GM12873 (cell line): ENCODE measurements at regions not wholly inside any gene's neighbourhood (a gene's known extent, or its start where the extent isn't known, plus 50 kb on each side); places are given as distances from the start of the nearest gene placed in this dataset.

ENCODE experiments used
- CTCF ChIP-seq: IDR thresholded peaks from 2 replicates; pipeline ENCODE4 v1.5.1; 2012; ENCODE audit warnings: low read depth, mild to moderate bottlenecking, moderate library complexity, low read length, control low read depth; ENCODE audit not compliant: insufficient read depth; ENCODE audit errors: missing control alignments

GRCh38 chr1:229135773-229136172, 135.1 kb upstream of the RAB4A start:
- TF ChIP-seq CTCF: no peak

- peak; percentile 18 for TF ChIP-seq CTCF
These were observed 134.1 kb upstream of the RAB4A start for GRCh38 chr1:229136822-229137221.

- TF ChIP-seq CTCF: no peak
These were observed 133.6 kb upstream of the RAB4A start for GRCh38 chr1:229137271-229137670.

- no peak for TF ChIP-seq CTCF
These were observed 132.9 kb upstream of the RAB4A start for GRCh38 chr1:229138058-229138457.

- TF ChIP-seq CTCF: no peak
These were observed 131.4 kb upstream of the RAB4A start for GRCh38 chr1:229139331-229140118.

- TF ChIP-seq CTCF: no peak
These were observed 130.9 kb upstream of the RAB4A start for GRCh38 chr1:229140119-229140396.

- no peak for TF ChIP-seq CTCF
These were observed 129.6 kb upstream of the RAB4A start for GRCh38 chr1:229141271-229141670.
